Gastroesophageal sphincter (tissue), 3 donors: ENCODE measurements at regions not wholly inside any gene's neighbourhood (a gene's known extent, or its start where the extent isn't known, plus 50 kb on each side); places are given as distances from the start of the nearest gene placed in this dataset.

Experiments used
- CTCF ChIP-seq, 4 experiments: fragments of 200-600 bp in 2 of 4; fragments of 450-650 bp in 2 of 4; sonication (generic) in 1 of 4; IDR thresholded peaks; one replicate each; pipeline ENCODE4 v1.5.1; 2017 to 2019; ENCODE audit warnings: antibody characterized with exemption in 4 of 4, mild to moderate bottlenecking in 2 of 4, moderate library complexity in 2 of 4
- POLR2A ChIP-seq, 2 donors: fragments of 450-650 bp; IDR thresholded peaks; one replicate each; pipeline ENCODE4 v1.6.1; 2017; ENCODE audit warnings: antibody characterized with exemption in 2 of 2, mild to moderate bottlenecking in 2 of 2, moderate library complexity in 1 of 2
- POLR2AphosphoS5 ChIP-seq: sonication (generic); formaldehyde crosslinking; IDR thresholded peaks from one replicate; pipeline ENCODE4 v1.6.1; 2017; ENCODE audit warnings: antibody characterized with exemption

DNA sequence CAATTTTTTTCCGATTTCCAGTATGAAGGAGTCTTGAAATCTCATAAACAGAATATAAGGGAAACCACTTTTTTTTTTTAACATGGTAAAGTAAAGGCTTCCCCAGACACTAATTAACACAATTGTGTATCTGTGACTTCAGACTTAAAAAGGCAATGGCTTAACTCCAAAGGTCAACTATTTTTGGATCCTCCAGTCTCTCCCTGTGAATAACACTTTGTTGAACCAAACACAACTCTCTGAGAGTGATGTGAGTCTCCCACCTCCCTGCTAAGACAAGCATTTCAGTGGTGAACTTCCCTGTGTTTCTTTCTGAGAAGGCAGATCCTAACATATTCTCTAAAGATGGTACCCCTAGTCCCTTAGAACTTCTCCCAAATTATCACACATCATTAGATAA lies 219.6 kb upstream of the RBBP8 start:
- TF ChIP-seq POLR2A (IDR thresholded peaks at IDR 0.05) = no peak
- TF ChIP-seq CTCF (IDR thresholded peaks at IDR 0.05) = no peak
- no peak for TF ChIP-seq POLR2AphosphoS5
